ENCODE measurements at regions not wholly inside any gene's neighbourhood (a gene's known extent, or its start where the extent isn't known, plus 50 kb on each side); places are given as distances from the start of the nearest gene placed in this dataset.
"Not testable (repeated sequence)": the region's sequence is repeated elsewhere in the genome, so short reads cannot be mapped to it uniquely, and the experiment has no call there.

- 26 to 27% methylated on average over 3 of the region's 3 CpGs for WGBS, 2 donors
- intact Hi-C loops (cut with DNase I) = no loop called here
- Histone ChIP-seq H3K4me3 (ENCODE audit: low read length in 2 of 2) (no peak overlapping the region), H3K9me3 (ENCODE audit: control insufficient read depth, low read length) (no peaks in the 10 kb centered on the region), H3K27ac (ENCODE audit: low read depth in 1 of 2, low read length in 2 of 2) (no peak overlapping the region), H3K27me3 (ENCODE audit: control insufficient read depth in 1 of 2, insufficient read depth in 2 of 2, low read length in 1 of 2) (no peaks in the 10 kb centered on the region), H3K4me1 (ENCODE audit: control insufficient read depth in 1 of 2, insufficient read depth in 2 of 2, low read length in 2 of 2) (no peaks in the 10 kb centered on the region), H3K36me3 (ENCODE audit: control insufficient read depth in 1 of 2, insufficient read depth in 2 of 2, low read length in 1 of 2) (no peaks in the 10 kb centered on the region)
- no peak for ATAC-seq (ENCODE audit: low FRiP score)
- no peak for DNase-seq
These were observed 510.0 kb upstream of the HTR2C start for GRCh38 chrX:114073926-114074325.

- no peak overlapping the region for H3K4me3 ChIP-seq (ENCODE audit: low read length in 2 of 2)
- no peaks in the 10 kb centered on the region for H3K27me3 ChIP-seq (ENCODE audit: control insufficient read depth in 1 of 2, insufficient read depth in 2 of 2, low read length in 1 of 2)
- H3K27ac ChIP-seq (ENCODE audit: low read depth in 1 of 2, low read length in 2 of 2) = no peak overlapping the region
- DNase-seq (no peak), ATAC-seq (ENCODE audit: low FRiP score) (no peak)
- intact Hi-C loops (cut with DNase I) = no loop called here
- WGBS, 2 donors = 93 to 95% methylated on average over 5 of the region's 5 CpGs
- no peaks in the 10 kb centered on the region for H3K36me3 ChIP-seq (ENCODE audit: control insufficient read depth in 1 of 2, insufficient read depth in 2 of 2, low read length in 1 of 2)
- H3K4me1 ChIP-seq (ENCODE audit: control insufficient read depth in 1 of 2, insufficient read depth in 2 of 2, low read length in 2 of 2) = no peaks in the 10 kb centered on the region
- H3K9me3 ChIP-seq (ENCODE audit: control insufficient read depth, low read length) = no peaks in the 10 kb centered on the region
These were observed 512.5 kb upstream of the HTR2C start for GRCh38 chrX:114071412-114071811.

- no peaks in the 10 kb centered on the region for H3K36me3 ChIP-seq (ENCODE audit: control insufficient read depth in 1 of 2, insufficient read depth in 2 of 2, low read length in 1 of 2)
- WGBS, 2 donors = 84 to 85% methylated on average over 4 of the region's 4 CpGs
- no peak overlapping the region for H3K4me3 ChIP-seq (ENCODE audit: low read length in 2 of 2)
- no peak for ATAC-seq (ENCODE audit: low FRiP score)
- H3K27ac ChIP-seq (ENCODE audit: low read depth in 1 of 2, low read length in 2 of 2) = no peak overlapping the region
- DNase-seq = no peak
- intact Hi-C loops (cut with DNase I) = no loop called here
- no peaks in the 10 kb centered on the region for H3K9me3 ChIP-seq (ENCODE audit: control insufficient read depth, low read length)
- no peaks in the 10 kb centered on the region for H3K27me3 ChIP-seq (ENCODE audit: control insufficient read depth in 1 of 2, insufficient read depth in 2 of 2, low read length in 1 of 2)
- no peaks in the 10 kb centered on the region for H3K4me1 ChIP-seq (ENCODE audit: control insufficient read depth in 1 of 2, insufficient read depth in 2 of 2, low read length in 2 of 2)
These were observed 518.2 kb upstream of the HTR2C start for GRCh38 chrX:114065577-114066223.

- DNase-seq (no peak), ATAC-seq (ENCODE audit: low FRiP score) (no peak)
- no peak overlapping the region for H3K4me3 ChIP-seq (ENCODE audit: low read length in 2 of 2)
- no peaks in the 10 kb centered on the region for H3K27me3 ChIP-seq (ENCODE audit: control insufficient read depth in 1 of 2, insufficient read depth in 2 of 2, low read length in 1 of 2)
- intact Hi-C loops (cut with DNase I) = no loop called here
- no peaks in the 10 kb centered on the region for H3K4me1 ChIP-seq (ENCODE audit: control insufficient read depth in 1 of 2, insufficient read depth in 2 of 2, low read length in 2 of 2)
- no peaks in the 10 kb centered on the region for H3K9me3 ChIP-seq (ENCODE audit: control insufficient read depth, low read length)
- H3K36me3 ChIP-seq (ENCODE audit: control insufficient read depth in 1 of 2, insufficient read depth in 2 of 2, low read length in 1 of 2) = no peaks in the 10 kb centered on the region
- H3K27ac ChIP-seq (ENCODE audit: low read depth in 1 of 2, low read length in 2 of 2) = no peak overlapping the region
These were observed 522.7 kb upstream of the HTR2C start for GRCh38 chrX:114061226-114061625.

- WGBS, 2 donors = 67 to 81% methylated on average over 15 of the region's 15 CpGs
These were observed 524.9 kb upstream of the HTR2C start for GRCh38 chrX:114058988-114059418.

GRCh38 chrX:114057422-114057821 lies 526.5 kb upstream of the HTR2C start:
- H3K4me3 ChIP-seq (ENCODE audit: low read length in 2 of 2); ATAC-seq (ENCODE audit: low FRiP score); H3K27ac ChIP-seq (ENCODE audit: low read depth in 1 of 2, low read length in 2 of 2); DNase-seq; H3K4me1 ChIP-seq (ENCODE audit: control insufficient read depth in 1 of 2, insufficient read depth in 2 of 2, low read length in 2 of 2); H3K9me3 ChIP-seq (ENCODE audit: control insufficient read depth, low read length); intact Hi-C loops (cut with DNase I); H3K36me3 ChIP-seq (ENCODE audit: control insufficient read depth in 1 of 2, insufficient read depth in 2 of 2, low read length in 1 of 2); H3K27me3 ChIP-seq (ENCODE audit: control insufficient read depth in 1 of 2, insufficient read depth in 2 of 2, low read length in 1 of 2): not testable (repeated sequence)
- WGBS, 2 donors = 82 to 92% methylated on average over 11 of the region's 11 CpGs

More at GRCh38 chrX:114058988-114059418, 524.9 kb upstream of the HTR2C start:
- H3K27me3 ChIP-seq (ENCODE audit: control insufficient read depth in 1 of 2, insufficient read depth in 2 of 2, low read length in 1 of 2) = no peaks in the 10 kb centered on the region
- DNase-seq (no peak), ATAC-seq (ENCODE audit: low FRiP score) (no peak)
- no peak overlapping the region for H3K27ac ChIP-seq (ENCODE audit: low read depth in 1 of 2, low read length in 2 of 2)
- no peaks in the 10 kb centered on the region for H3K4me1 ChIP-seq (ENCODE audit: control insufficient read depth in 1 of 2, insufficient read depth in 2 of 2, low read length in 2 of 2)
- H3K36me3 ChIP-seq (ENCODE audit: control insufficient read depth in 1 of 2, insufficient read depth in 2 of 2, low read length in 1 of 2) = no peaks in the 10 kb centered on the region
- H3K9me3 ChIP-seq (ENCODE audit: control insufficient read depth, low read length) = no peaks in the 10 kb centered on the region
- no peak overlapping the region for H3K4me3 ChIP-seq (ENCODE audit: low read length in 2 of 2)
- intact Hi-C loops (cut with DNase I) = no loop called here

DNA sequence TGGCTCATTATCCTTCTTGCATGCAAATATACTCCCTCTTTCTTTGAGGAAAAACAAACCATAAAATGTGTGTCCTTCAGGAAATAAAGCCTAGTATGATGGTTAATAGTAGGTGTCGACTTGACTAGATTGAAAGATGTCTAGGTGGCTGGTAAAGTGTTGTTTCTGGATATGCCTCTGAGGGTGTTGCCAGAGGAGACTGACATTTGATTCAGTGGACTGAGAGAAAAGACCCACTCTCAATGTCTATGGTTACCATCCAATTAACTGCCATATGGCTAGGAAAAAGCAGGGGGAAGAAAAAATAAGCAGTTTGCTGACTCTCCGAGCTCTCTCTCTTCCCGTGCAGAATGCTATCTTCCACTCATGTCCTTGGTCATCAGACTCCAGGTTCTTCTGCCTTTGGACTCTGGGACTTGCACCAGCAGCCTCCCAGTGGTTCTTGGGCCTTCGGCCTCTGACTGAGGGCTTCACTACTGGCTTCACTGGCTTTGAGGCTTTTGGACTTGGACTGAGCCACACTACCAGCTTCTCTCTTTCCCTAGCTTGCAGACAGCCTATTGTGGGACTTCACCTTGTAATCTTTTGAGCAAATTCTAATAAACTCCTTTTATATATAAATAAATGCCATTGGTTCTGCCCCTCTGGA lies 532.1 kb upstream of the HTR2C start:
- intact Hi-C loops (cut with DNase I) = no loop called here
- no peak overlapping the region for H3K27ac ChIP-seq (ENCODE audit: low read depth in 1 of 2, low read length in 2 of 2)
- no peak overlapping the region for H3K4me3 ChIP-seq (ENCODE audit: low read length in 2 of 2)
- H3K4me1 ChIP-seq (ENCODE audit: control insufficient read depth in 1 of 2, insufficient read depth in 2 of 2, low read length in 2 of 2) = no peaks in the 10 kb centered on the region
- no peaks in the 10 kb centered on the region for H3K36me3 ChIP-seq (ENCODE audit: control insufficient read depth in 1 of 2, insufficient read depth in 2 of 2, low read length in 1 of 2)
- ATAC-seq (ENCODE audit: low FRiP score) = no peak
- WGBS, 2 donors = 72 to 84% methylated on average over 4 of the region's 4 CpGs
- no peak for DNase-seq
- H3K9me3 ChIP-seq (ENCODE audit: control insufficient read depth, low read length) = no peaks in the 10 kb centered on the region
- H3K27me3 ChIP-seq (ENCODE audit: control insufficient read depth in 1 of 2, insufficient read depth in 2 of 2, low read length in 1 of 2) = no peaks in the 10 kb centered on the region

DNA sequence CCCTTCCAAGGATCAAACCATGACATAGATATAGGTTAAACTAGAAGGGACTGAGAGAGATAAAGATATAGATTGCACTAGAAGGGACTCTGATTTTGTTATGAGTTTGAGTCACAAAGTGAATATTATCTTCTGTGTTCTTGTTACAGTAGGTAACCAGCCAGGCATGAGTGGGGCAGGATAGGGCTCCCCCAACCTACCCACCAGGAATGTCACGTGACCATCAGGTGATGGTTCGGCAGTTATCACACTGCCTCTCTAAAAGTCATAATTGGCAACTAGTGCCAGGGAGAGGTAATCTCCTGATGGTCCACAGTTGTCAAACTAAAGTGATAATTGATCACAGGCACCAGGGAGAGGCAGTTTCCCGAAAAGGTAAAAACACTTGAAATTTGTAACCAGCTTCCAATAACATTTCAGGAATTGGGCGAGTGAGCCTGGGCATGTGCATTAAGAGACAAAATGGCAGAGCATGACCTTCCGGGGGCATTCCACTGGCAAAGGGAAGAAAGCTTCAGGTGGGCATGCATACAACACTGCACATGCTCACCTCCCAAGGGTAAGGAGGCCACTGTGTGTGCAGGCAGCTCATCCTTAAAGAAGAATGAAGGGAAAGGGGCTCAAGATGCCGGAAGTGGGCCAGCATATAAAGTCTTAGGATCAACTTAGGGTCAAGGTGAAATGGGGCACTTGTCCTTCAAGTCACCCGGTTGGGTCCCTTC lies 533.6 kb upstream of the HTR2C start:
- 87 to 92% methylated on average over 7 of the region's 7 CpGs for WGBS, 2 donors
- Histone ChIP-seq H3K27me3 (ENCODE audit: control insufficient read depth in 1 of 2, insufficient read depth in 2 of 2, low read length in 1 of 2) (no peaks in the 10 kb centered on the region), H3K9me3 (ENCODE audit: control insufficient read depth, low read length) (no peaks in the 10 kb centered on the region), H3K36me3 (ENCODE audit: control insufficient read depth in 1 of 2, insufficient read depth in 2 of 2, low read length in 1 of 2) (no peaks in the 10 kb centered on the region), H3K4me1 (ENCODE audit: control insufficient read depth in 1 of 2, insufficient read depth in 2 of 2, low read length in 2 of 2) (no peaks in the 10 kb centered on the region), H3K4me3 (ENCODE audit: low read length in 2 of 2) (no peak overlapping the region), H3K27ac (ENCODE audit: low read depth in 1 of 2, low read length in 2 of 2) (no peak overlapping the region)
- DNase-seq (no peak), ATAC-seq (ENCODE audit: low FRiP score) (no peak)
- intact Hi-C loops (cut with DNase I) = no loop called here

DNA sequence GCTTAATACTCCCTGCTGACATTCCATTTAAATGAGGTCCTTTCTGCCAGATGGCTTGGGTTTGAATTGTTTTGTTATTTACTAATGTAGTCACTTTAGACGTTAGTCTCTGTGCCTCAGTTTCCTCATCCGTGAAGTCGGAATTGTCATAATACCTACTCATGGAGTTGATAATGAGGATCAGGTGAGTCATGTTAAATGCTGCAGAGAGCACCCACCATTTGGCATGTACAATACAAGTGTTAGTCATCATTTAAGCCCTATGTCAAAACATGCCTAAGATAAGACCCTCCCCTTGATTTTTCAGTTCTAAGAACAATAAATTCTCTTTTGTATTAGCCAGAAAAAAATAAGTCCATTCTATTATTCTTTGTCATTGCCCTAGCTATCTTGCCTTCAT lies 534.8 kb upstream of the HTR2C start:
- Histone ChIP-seq H3K27me3 (ENCODE audit: control insufficient read depth in 1 of 2, insufficient read depth in 2 of 2, low read length in 1 of 2) (no peaks in the 10 kb centered on the region), H3K9me3 (ENCODE audit: control insufficient read depth, low read length) (no peaks in the 10 kb centered on the region), H3K36me3 (ENCODE audit: control insufficient read depth in 1 of 2, insufficient read depth in 2 of 2, low read length in 1 of 2) (no peaks in the 10 kb centered on the region), H3K4me1 (ENCODE audit: control insufficient read depth in 1 of 2, insufficient read depth in 2 of 2, low read length in 2 of 2) (no peaks in the 10 kb centered on the region), H3K4me3 (ENCODE audit: low read length in 2 of 2) (no peak overlapping the region), H3K27ac (ENCODE audit: low read depth in 1 of 2, low read length in 2 of 2) (no peak overlapping the region)
- intact Hi-C loops (cut with DNase I) = no loop called here
- DNase-seq (no peak), ATAC-seq (ENCODE audit: low FRiP score) (no peak)
- WGBS, 2 donors = 66 to 72% methylated on average over 3 of the region's 3 CpGs
